ENCODE measurements at regions not wholly inside any gene's neighbourhood (a gene's known extent, or its start where the extent isn't known, plus 50 kb on each side); places are given as distances from the start of the nearest gene placed in this dataset.
"Not testable (repeated sequence)": the region's sequence is repeated elsewhere in the genome, so short reads cannot be mapped to it uniquely, and the experiment has no call there.

DNA sequence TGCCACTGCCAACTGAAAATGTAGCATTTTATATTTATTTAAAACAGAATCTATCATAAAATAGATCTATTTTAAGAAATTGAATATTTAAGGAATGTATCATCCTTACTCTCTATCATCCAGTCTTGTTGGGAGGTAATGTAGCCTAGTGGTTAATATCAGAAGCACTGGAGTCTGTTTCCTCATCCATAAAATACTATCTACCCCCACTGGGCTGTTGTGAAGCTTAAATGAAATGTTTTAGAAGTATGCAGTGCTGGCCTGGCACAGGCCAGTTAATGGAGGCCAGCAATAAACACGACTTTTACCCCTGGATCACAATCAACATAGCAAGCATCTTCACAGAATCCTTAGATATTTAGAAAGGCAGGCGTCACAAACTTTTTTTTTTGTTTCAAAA, 188.0 kb downstream of the CAND1 start:
- no peak for DNase-seq

DNA sequence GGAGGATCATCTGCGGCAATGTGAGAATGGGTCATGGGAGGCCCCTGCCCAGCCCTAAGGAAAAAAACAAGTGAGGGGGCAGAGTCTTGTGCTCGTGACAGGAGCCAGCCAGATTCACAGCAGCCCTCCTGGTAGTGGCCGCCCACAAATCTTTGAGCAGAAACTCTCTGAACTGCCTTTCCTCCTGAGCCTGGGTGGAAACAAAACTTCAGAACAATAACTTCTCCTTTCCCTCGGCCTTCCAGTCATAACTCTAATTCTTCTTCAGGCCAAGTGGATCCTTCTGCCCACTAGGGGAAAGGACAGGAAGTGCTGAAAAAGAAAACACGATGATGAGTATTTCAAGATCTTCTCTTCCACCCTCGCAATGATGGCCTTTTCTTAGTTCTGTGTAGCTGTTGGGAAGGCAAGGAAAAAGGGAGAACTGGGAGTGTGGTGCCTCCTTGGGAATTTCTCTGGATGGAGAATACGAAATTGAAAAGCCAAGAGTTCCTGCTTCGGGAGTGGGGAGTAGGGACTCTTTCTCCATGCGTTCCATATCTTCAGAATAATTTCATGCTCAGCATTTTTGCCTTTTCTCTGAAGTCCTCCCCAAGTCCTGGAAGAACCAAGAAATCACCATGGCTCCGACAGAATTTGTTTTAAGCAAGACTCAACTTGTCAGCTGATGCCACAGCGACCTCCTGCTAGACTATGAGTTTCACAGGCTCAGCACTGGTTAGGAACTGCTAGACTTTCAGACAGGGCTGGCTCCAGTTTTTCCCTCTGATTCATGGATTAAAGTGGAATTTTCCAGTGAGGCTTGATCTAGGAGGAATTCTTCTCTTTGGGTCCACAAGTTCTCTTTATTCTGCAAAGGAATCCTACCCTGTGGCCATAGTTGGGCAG, 188.9 kb downstream of the CAND1 start:
- DNase-seq: no peak

DNA sequence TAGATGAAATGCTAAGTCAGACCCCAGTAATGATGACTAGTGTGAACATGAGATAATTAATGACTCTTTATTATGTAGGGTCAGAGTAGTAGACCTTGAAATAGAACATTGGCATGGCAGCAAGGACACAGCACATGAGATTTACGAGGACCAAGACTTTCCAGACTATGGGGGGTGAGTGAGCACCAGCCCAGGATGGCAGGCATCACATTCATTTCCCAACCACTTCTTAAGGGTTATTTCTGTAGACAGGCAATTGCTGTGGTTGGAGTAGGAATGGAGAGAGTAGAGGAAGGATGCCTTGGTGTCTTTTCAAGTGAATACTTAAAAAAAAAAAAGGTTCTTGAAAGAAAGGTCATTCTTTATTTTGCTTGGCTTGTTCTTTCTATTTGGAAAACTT, 189.4 kb upstream of the DYRK2 start:
- peak; percentile 67 for DNase-seq

DNA sequence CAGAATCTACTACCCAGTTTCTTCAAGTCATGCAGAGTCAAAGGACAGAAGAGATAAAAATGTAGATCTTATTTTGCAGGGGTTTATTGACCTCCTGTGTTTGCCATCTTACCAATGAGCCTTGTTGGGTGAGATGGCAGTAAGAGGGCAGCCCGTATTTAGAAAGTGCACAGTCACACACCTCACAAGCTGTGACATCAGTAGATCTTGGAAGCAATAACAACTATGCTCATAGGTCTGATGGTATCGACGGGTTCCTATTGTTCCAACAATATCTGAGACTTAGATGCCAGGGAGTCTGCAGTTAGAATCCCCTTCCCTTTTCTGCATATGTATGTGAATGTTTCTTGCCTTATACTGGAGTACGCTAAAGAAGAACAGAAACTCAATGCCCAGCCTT, 189.0 kb upstream of the DYRK2 start:
- DNase-seq: no peak

DNA sequence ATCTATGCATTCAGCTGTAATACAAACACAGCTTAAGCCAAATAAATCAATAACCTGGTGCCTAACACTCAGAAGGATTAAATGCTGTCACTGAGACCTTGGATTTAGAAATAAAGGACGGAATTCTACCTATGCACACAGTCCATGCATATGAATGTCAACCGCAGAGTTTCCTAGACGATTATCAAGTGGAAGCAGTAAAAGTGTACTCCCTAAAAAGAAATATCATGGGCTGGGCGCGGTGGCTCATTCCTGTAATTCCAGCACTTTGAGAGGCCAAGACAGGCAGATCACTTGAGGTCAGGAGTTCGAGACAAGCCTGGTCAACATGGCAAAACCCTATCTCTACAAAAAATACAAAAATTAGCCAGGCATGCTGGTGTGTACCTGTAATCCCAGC, 188.2 kb upstream of the DYRK2 start:
- DNase-seq: no peak

DNA sequence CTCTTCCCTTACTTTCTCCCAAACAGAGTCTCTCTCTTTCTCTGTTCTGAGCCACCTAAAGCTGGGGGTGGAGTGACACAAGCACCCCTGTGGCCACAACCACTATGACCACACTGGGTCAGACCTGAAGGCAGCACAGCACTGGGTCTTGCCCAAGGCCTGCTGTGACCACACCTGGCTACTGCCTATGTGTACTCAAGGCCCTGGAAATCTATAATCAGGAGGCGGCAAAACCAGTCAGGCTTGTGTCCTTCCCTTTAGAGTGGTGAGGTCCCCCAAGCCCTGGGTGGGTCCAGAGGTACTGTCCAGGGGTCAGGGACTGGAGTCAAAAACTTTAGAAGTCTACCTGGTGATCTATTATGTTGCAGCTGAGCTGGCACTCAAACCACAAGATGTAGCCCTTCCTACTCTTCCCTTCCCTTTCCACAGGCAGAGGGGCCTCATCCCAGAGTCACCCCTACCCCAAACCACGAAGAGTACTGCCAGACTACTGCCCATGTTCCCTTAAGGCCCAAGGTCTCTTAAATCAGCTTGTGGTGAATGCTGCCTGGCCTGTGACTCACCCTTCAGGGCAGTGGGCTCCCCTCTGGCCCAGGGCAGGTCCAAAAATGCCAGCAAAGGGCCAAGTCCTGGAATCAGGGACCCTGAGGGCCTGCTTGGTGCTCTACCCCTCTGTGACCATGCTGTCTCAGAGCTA, 179.8 kb upstream of the DYRK2 start:
- no peak for DNase-seq

DNA sequence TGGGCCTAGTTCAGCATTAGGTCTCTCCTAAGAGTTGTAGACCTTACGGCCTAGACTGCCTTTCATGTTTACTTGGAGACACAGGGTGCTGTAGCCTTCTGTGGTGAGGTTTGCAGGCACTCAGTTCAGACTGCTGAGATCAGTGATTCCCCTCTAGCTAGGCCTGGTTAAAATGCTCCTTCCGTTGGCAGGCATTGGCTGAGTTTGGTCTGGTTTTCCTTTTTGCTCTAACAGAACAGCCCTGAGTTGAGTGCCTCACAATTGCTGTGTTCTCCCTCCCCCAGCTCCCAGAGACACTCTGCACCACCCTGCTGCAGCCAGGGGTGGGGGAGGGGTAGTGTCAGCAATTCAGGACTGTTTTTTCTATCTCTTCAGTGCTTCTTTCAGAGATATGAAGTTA, 178.9 kb upstream of the DYRK2 start:
- DNase-seq: peak; percentile 32

DNA sequence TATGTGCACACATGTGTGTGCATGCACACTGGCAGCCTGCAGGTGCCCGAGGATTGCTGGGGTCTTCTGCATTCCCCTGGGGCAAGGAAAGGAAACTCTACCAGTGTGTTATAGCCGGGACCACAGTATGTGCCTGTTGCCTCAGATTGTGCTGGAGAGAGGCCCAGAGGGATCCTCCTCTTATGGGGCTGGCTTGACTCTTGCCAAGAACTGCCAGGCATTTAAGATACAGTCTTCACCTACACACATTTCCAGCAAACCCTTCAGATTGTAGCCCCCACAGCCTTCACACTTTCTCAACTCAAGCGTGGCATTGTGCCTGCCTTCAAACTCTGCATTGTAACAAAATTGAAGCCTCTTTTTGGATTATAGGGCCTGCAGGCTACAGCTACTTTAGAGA, 176.7 kb upstream of the DYRK2 start:
- no peak for DNase-seq

DNA sequence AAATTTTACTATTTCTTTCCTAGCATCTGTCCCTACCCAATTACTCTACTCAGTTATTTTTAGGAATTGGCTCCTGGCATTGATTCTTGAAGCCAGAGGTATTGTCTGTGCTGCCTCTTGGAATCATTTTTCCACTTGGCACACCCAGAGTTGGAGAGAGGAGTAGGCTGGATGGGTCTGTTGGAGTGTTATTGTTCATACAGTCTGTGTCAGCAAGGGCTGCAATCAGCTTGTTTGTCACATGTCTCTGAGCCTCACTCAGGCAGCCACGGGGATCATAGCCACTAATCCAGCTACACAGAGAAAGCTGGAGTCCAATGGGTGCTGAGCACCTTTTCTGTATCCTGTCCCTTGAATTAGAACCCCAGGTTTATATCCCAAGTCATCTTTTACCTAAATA, 176.0 kb upstream of the DYRK2 start:
- DNase-seq: no peak

DNA sequence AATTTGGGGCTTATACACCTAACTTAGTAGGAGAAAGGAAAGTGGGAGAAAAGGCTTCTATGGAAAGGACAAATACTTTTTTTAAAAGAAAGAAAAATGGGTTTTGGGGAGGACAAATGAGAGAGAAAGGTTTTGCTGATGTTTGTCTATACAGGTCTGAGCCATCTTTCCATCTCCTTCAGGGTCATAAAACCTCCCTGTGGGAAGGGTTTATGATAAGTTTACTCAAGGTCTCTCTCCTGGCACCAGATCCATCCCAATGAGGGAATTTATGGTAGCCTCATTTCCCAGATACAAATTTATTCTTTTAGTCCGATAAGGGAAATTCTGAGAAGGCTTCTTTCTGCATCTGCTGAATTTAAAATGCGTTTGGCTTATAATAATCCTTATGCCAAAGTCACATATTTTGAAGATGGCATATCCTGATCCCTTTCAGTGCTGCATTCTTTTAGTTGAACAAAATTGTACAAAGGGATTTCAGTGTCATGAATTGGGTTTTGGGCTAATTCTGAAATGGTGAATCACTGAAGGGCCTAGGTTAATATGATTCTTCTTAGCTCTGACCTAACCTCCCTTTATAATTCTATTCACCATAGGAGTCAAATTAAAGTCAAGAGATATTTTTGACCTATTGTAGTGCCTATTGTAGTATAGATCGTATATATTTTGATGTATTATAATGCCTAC, 173.5 kb upstream of the DYRK2 start:
- DNase-seq: no peak

DNA sequence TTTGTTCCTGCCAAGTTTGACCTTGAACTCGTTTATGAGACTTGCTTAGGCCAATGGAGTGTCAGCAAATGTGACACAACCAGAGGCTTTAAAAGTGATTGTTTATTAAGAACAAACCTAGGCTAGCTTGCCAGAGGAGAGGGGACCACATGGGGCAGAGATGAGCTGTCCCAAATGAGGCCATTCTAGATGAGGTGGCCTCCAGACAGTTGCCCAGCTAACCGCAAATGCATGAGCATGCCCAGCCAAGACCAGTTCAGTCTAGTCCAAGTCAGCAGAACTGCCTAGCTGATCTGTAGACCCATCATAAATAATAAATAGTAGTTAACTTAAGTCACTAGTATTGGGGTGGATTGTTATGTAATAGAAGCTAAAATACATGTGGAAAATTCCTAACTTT, 172.8 kb upstream of the DYRK2 start:
- DNase-seq: no peak

DNA sequence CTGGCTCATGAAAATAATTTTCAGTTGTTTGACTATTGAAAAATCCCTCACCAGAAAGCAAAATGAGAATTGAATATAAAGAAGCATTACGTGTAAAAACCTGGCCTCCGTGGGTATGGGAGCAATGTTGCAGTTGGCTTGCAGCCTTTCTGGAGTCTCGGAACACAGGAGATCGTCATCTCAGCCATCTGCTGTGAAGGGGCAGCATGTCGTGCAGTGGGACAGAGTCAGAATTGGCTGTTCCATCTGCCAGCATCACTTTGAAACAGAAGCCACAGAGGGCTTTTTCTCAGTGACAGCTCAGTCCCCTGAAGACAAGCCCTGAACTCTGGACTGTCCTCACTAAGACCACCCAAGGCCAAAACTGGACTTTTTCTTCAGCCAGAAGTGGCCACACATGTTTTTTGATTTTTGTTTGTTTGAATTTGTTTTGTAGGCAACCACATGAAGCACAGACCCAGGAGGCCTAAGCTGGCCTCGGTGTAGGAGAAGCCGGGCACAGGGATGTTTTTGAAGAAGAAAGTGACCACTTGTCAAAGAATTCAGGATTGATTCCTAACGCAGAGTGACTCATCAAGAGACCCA, 170.8 kb upstream of the DYRK2 start:
- no peak for DNase-seq

DNA sequence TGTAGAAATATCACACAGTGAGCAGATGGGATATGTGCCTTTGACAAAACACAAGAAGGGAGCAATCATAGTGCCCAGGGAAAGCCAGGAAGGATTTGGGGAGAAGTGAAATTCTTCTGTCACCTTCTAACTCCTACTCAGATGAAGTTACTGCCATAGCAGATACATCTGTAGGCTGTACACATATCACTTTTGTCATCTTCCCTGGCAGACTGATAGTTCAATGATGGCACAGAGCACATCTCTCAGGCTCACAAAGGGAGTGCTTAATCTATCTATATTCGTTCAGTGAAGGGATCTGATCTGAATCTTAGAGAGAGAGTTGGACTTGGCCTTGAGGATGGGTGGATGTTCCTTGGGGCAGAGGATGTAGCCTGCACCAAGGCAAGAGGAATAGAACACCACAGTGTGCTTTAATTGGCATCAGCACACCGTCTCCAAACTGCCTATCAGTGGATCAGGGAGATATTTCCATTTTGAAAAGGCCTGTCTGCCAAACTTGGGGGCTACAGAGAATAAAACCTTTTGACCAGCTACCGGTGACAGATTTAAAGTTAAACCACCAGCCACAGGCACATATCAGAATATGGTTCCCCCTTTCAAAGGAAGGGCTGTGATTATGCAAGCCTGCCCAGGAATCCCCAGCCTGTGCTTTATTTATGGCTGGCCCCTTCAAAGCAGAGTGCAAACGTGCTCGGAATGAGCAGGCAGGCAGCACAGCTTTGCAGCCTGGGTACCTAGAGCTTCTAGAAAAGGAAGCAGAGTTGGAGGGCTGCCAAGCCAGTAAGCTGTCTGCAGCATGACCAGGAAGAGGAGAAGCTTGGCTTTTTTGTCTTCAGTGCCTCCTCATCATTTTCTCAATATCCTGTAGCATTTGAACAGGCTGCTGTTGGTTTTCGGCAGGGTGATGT, 165.5 kb upstream of the DYRK2 start:
- DNase-seq: peak; percentile 91

DNA sequence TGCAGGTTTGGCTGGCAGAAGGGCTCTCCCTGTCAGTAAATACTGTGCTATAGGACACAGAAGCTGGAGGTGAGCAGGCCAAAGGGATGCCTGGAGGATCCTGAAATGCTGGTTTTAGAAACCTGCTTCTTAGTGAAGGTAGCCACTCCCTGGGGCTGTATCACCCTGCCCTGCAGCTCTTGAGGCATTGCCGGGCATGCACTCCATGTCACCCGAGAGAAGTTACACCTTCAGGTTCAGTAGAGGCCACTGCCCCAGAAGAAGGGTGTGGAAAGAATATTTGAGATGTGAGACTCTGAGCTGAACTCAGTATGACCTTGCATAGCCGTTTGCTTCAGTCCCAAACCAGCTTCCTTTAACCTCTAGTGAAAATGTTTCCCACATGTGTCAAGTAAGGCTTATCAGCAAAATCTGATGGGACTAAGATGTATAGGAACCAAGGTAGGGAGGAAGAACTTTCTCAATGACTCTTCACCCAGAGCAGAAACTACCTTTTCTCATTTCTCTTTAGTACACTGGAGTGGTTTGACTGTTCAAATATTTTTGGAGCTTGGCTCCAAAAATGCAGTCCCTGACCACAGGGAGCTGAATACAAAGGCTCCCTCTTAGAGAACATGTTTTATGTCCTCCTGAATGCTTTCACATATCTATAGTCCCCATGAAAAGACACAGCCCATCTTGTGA, 164.5 kb upstream of the DYRK2 start:
- DNase-seq: no peak

DNA sequence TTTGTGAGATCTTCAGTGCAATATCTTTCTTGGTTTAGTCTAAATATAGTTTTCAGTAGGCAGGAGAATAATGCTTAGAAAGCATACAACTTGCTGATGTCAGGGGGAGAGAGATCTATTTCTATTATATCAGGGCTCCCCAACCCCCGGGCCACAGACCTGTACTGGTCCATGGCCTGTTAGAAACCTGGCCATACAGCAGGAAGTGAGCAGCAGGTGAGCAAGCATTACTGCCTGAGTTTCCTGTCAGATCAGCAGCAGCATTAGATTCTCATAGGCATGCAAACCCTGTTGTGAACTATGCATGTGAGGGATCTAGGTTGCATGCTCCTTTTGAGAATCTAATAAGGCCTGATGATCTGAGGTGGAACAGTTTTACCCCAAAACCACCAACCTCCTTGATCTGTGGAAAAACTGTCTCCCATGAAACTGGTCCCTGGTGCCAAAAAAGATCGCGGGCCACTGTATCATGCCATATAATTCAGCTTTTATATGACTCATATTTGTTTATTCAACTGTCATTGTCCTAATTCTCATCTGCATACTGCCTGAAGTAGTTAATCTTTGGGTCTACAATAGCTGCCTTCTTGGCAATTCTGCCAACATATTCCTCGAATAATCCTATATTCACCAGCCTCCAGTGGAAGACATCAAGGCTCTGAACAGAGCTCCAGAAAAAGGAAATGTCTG, 163.6 kb upstream of the DYRK2 start:
- no peak for DNase-seq

DNA sequence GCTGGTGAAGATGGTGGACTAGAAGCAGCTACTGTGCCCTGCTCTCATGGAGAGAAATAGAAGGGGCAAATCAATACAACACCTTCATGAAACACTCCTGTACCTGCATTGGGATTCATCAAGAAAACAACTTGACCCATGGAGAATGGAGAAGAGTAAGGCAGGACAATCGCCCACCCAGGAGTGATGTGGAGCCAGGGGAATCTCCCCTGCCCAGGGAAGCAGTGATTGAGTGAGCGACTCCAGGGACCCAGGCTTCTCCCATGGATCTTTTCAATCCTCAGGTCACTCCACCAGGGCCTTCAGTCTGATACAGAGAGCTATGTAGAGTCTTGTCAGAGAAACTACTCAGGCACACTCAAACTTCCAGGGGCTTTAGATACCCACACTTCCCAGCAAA, 161.9 kb upstream of the DYRK2 start:
- DNase-seq: no peak

DNA sequence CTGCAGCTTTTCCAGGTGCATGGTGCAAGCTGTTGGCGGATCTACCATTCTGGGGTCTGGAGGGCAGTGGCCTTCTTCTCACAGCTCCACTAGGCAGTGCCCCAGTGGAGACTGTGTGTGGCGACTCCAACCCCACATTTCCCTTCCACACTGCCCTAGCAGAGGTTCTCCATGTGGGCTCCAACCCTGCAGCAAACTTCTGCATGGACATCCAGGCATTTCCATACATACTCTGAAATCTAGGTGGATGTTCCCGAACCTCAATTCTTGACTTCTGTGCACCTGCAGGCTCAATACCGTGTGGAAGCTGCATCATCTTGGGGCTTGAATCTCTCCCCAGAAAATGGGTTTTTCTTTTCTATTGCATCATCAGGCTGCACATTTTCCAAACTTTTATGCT, 160.2 kb upstream of the DYRK2 start:
- not testable (repeated sequence) for DNase-seq

DNA sequence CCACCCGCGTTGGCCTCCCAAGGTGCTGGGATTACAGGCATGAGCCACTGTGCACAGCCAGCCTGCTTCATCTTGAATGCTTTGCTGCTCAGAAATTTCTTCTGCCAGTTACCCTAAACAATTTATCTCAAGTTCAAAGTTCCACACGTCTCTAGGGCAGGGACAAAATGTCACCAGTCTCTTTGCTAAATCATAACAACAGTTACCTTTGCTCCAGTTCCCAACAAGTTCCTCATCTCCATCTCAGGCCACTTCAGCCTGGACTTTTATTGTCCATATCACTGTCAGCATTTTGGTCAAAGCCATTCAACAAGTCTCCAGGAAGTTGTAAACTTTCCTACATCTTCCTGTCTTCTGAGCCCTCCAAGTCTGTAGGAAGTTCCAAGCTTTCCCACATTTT, 159.5 kb upstream of the DYRK2 start:
- no peak for DNase-seq

DNA sequence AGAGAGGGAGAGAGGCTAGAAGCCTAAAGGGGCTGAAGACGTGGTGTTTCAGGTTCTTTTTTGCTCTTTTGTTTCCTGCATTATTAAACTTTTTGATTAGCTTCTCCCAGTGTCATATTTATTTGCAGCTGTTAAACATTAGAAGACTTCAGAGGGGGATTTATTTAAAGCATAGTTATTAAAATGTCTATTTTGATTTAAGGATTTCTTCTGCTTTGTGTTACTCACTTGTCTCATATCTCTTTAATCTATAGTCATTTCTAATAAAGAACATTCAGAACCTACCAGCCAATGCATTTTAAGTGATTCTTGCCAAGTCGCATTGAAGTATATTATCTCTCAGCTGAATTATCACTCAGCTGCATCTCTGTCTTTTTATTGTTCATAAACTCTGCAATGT, 152.0 kb upstream of the DYRK2 start:
- DNase-seq: no peak

DNA sequence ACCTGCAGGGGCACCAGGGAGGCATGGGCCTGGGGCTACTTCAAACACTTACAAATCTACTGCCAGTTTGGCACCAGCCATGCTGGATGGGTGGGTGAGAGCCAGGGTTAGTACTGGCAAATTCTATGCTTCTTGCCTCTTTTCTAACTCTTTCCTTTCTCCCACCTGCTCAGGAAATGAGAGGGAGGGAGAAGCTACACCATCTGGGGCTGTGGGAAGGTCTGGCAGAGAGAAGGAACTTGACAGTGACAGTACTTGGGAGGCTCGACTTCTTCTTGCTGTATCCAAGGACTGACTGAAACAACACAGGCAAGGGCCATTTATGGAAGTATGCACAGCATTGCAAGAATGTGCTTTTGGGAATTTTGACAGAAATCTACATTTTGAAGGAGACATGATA, 149.6 kb upstream of the DYRK2 start:
- no peak for DNase-seq

DNA sequence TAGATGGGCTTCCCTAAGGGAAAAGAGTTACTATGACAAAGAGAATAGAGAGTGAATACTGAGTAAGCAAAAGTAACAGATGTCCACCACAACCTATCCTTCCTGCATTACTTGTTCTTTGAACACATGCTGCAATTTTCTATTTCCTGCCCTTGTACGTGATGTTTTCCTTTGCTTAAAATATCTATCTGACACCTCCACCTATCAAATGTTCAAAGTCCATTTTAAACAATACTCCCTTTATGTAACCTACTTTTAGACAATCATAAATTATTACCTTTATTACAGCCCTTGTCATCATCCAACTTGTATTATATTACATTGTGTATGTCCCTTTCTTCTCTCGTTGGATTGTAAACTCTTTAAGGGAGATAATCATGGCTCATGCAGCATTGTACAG, 147.2 kb upstream of the DYRK2 start:
- no peak for DNase-seq
